ENCODE measurements at regions not wholly inside any gene's neighbourhood (a gene's known extent, or its start where the extent isn't known, plus 50 kb on each side); places are given as distances from the start of the nearest gene placed in this dataset.

GRCh38 chr3:20905210-20905805, 719.3 kb upstream of the SGO1 start:
- no peak for TF ChIP-seq CTCF (IDR thresholded peaks at IDR 0.05; ENCODE audit: borderline replicate concordance, control extremely low read depth, extremely low read depth, insufficient read depth, missing control alignments)
- in situ Hi-C loops (cut with MboI; ENCODE audit: low sequenced_read_pairs, unreplicated experiment) = no loop called here
- DNase-seq (ENCODE audit: low spot score) = no peak

- DNase-seq (ENCODE audit: low spot score) = no peak
- no peak for TF ChIP-seq CTCF (IDR thresholded peaks at IDR 0.05; ENCODE audit: borderline replicate concordance, control extremely low read depth, extremely low read depth, insufficient read depth, missing control alignments)
- in situ Hi-C loops (cut with MboI; ENCODE audit: low sequenced_read_pairs, unreplicated experiment) = no loop called here
Measured at GRCh38 chr3:20904671-20905070, 718.7 kb upstream of the SGO1 start.

GRCh38 chr3:20898962-20899361, 713.0 kb upstream of the SGO1 start:
- no peak for TF ChIP-seq CTCF (IDR thresholded peaks at IDR 0.05; ENCODE audit: borderline replicate concordance, control extremely low read depth, extremely low read depth, insufficient read depth, missing control alignments)

GRCh38 chr3:20890111-20890519, 704.1 kb upstream of the SGO1 start:
- in situ Hi-C loops (cut with MboI; ENCODE audit: low sequenced_read_pairs, unreplicated experiment) = no loop called here
- no peak for TF ChIP-seq CTCF (IDR thresholded peaks at IDR 0.05; ENCODE audit: borderline replicate concordance, control extremely low read depth, extremely low read depth, insufficient read depth, missing control alignments)
- no peak for DNase-seq (ENCODE audit: low spot score)

More at GRCh38 chr3:20898962-20899361, 713.0 kb upstream of the SGO1 start:
- in situ Hi-C loops (cut with MboI; ENCODE audit: low sequenced_read_pairs, unreplicated experiment) = no loop called here
- no peak for DNase-seq (ENCODE audit: low spot score)

- TF ChIP-seq CTCF (IDR thresholded peaks at IDR 0.05; ENCODE audit: borderline replicate concordance, control extremely low read depth, extremely low read depth, insufficient read depth, missing control alignments) = no peak
- no peak for DNase-seq (ENCODE audit: low spot score)
- in situ Hi-C loops (cut with MboI; ENCODE audit: low sequenced_read_pairs, unreplicated experiment) = no loop called here
Measured at GRCh38 chr3:20878691-20879090, 692.7 kb upstream of the SGO1 start.

- in situ Hi-C loops (cut with MboI; ENCODE audit: low sequenced_read_pairs, unreplicated experiment) = no loop called here
- no peak for TF ChIP-seq CTCF (IDR thresholded peaks at IDR 0.05; ENCODE audit: borderline replicate concordance, control extremely low read depth, extremely low read depth, insufficient read depth, missing control alignments)
Measured at GRCh38 chr3:20873235-20873634, 687.2 kb upstream of the SGO1 start.

More at GRCh38 chr3:20873235-20873634, 687.2 kb upstream of the SGO1 start:
- no peak for DNase-seq (ENCODE audit: low spot score)

Measured in GM13976 (cell line).